Activated B cell treated with CpG ODN at 0.5 μM for 24 hours (primary cell): ENCODE measurements at regions not wholly inside any gene's neighbourhood (a gene's known extent, or its start where the extent isn't known, plus 50 kb on each side); places are given as distances from the start of the nearest gene placed in this dataset.

Source experiments
- ATAC-seq: fragments of 200-7000 bp; cut with Tn5 transposase; one replicate; pipeline ENCODE4 v1.10.0; 2021; ENCODE audit warnings: low read depth, mild to moderate bottlenecking, moderate library complexity
- CTCF ChIA-PET: fragments of 350-600 bp; sonication (Branson Sonifier 250); formaldehyde crosslinking; loops from one replicate; lab custom pipeline; 2021; ENCODE audit warnings: antibody characterized with exemption; lab: Charles Lee
- POLR2A ChIA-PET: fragments of 350-600 bp; sonication (Branson Sonifier 250); formaldehyde crosslinking; loops from one replicate; lab custom pipeline; 2021; ENCODE audit warnings: antibody characterized with exemption; lab: Charles Lee
- DNase-seq: peaks from one replicate; pipeline ENCODE4 v3.0.0; 2022
- H3K27ac Mint-ChIP-seq: one replicate; pipeline ENCODE4 v1.8.0; 2020; ENCODE audit warnings: mixed read lengths
- H3K27me3 Mint-ChIP-seq: one replicate; pipeline ENCODE4 v1.8.0; 2021; ENCODE audit warnings: mixed read lengths
- H3K36me3 Mint-ChIP-seq: one replicate; pipeline ENCODE4 v1.8.0; 2021; ENCODE audit warnings: low read depth, mixed read lengths
- H3K4me1 Mint-ChIP-seq: one replicate; pipeline ENCODE4 v1.8.0; 2021; ENCODE audit warnings: mixed read lengths
- H3K4me3 Mint-ChIP-seq: one replicate; pipeline ENCODE4 v1.8.0; 2020; ENCODE audit warnings: mild to moderate bottlenecking, mixed read lengths
- H3K9me3 Mint-ChIP-seq: one replicate; pipeline ENCODE4 v1.8.0; 2020; ENCODE audit warnings: mixed read lengths
- intact Hi-C: fragments of 100-400 bp; cut with micrococcal nuclease; formaldehyde crosslinking; loops from one replicate; pipeline ENCODE4 v1.15.1; 2024
- TF ChIP-seq, protein P1 (sequence below): fragments of 200-600 bp; IDR thresholded peaks from one replicate; pipeline ENCODE4 v1.8.0; 2022; ENCODE audit warnings: antibody characterized with exemption, mild to moderate bottlenecking

GRCh38 chr2:176468457-176469113 lies 199.3 kb downstream of the MTX2 start:
- ATAC-seq (no peak), DNase-seq (no peak)
- intact Hi-C loops: no loop called here
- Mint-ChIP-seq H3K9me3 (no peaks in the 10 kb centered on the region), H3K27me3 (peaks cover 25% of the 10 kb centered on the region), H3K4me3 (no peak overlapping the region), H3K27ac (no peak overlapping the region), H3K4me1 (peaks cover 17% of the 10 kb centered on the region), H3K36me3 (no peaks in the 10 kb centered on the region)
- POLR2A ChIA-PET: no interaction called here
- CTCF ChIA-PET: no interaction called here
- TF ChIP-seq, protein P1, sequence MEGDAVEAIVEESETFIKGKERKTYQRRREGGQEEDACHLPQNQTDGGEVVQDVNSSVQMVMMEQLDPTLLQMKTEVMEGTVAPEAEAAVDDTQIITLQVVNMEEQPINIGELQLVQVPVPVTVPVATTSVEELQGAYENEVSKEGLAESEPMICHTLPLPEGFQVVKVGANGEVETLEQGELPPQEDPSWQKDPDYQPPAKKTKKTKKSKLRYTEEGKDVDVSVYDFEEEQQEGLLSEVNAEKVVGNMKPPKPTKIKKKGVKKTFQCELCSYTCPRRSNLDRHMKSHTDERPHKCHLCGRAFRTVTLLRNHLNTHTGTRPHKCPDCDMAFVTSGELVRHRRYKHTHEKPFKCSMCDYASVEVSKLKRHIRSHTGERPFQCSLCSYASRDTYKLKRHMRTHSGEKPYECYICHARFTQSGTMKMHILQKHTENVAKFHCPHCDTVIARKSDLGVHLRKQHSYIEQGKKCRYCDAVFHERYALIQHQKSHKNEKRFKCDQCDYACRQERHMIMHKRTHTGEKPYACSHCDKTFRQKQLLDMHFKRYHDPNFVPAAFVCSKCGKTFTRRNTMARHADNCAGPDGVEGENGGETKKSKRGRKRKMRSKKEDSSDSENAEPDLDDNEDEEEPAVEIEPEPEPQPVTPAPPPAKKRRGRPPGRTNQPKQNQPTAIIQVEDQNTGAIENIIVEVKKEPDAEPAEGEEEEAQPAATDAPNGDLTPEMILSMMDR: no peak

- Mint-ChIP-seq H3K4me3 (no peak overlapping the region), H3K36me3 (no peaks in the 10 kb centered on the region), H3K4me1 (peaks cover 20% of the 10 kb centered on the region), H3K27ac (no peak overlapping the region), H3K9me3 (no peaks in the 10 kb centered on the region), H3K27me3 (peaks cover 14% of the 10 kb centered on the region)
- ChIA-PET CTCF (no interaction called here), POLR2A (no interaction called here)
- DNase-seq (no peak), ATAC-seq (no peak)
- intact Hi-C loops: no loop called here
- TF ChIP-seq, protein P1: no peak
Measured at GRCh38 chr2:176470713-176471112, 201.5 kb downstream of the MTX2 start.

- Mint-ChIP-seq H3K36me3 (no peaks in the 10 kb centered on the region), H3K9me3 (no peaks in the 10 kb centered on the region), H3K4me1 (peaks cover 20% of the 10 kb centered on the region), H3K4me3 (no peak overlapping the region), H3K27ac (no peak overlapping the region), H3K27me3 (peaks cover 5% of the 10 kb centered on the region)
- ChIA-PET CTCF (no interaction called here), POLR2A (no interaction called here)
- DNase-seq: no peak
- intact Hi-C loops: no loop called here
- ATAC-seq: no peak
- TF ChIP-seq, protein P1: no peak
Measured at GRCh38 chr2:176471949-176472348, 202.7 kb downstream of the MTX2 start.

- intact Hi-C loops: no loop called here
- no peaks in the 10 kb centered on the region for H3K9me3 Mint-ChIP-seq
- H3K27me3 Mint-ChIP-seq: peaks cover 4% of the 10 kb centered on the region
- no peak overlapping the region for H3K4me3 Mint-ChIP-seq
- H3K27ac Mint-ChIP-seq: no peak overlapping the region
- no peaks in the 10 kb centered on the region for H3K36me3 Mint-ChIP-seq
- ATAC-seq (no peak), DNase-seq (no peak)
- peaks cover 20% of the 10 kb centered on the region for H3K4me1 Mint-ChIP-seq
- CTCF ChIA-PET: no interaction called here
- TF ChIP-seq, protein P1: no peak
- POLR2A ChIA-PET: no interaction called here
Measured at GRCh38 chr2:176473177-176473576, 203.9 kb downstream of the MTX2 start.

- H3K27me3 Mint-ChIP-seq: peaks cover 4% of the 10 kb centered on the region
- TF ChIP-seq, protein P1: no peak
- intact Hi-C loops: no loop called here
- no peaks in the 10 kb centered on the region for H3K36me3 Mint-ChIP-seq
- no peaks in the 10 kb centered on the region for H3K9me3 Mint-ChIP-seq
- H3K4me1 Mint-ChIP-seq: peaks cover 20% of the 10 kb centered on the region
- POLR2A ChIA-PET: no interaction called here
- DNase-seq (no peak), ATAC-seq (no peak)
- H3K27ac Mint-ChIP-seq: no peak overlapping the region
- H3K4me3 Mint-ChIP-seq: no peak overlapping the region
- CTCF ChIA-PET: no interaction called here
Measured at GRCh38 chr2:176473851-176474250, 204.6 kb downstream of the MTX2 start.
